ENCODE measurements at regions not wholly inside any gene's neighbourhood (a gene's known extent, or its start where the extent isn't known, plus 50 kb on each side); places are given as distances from the start of the nearest gene placed in this dataset.

DNA sequence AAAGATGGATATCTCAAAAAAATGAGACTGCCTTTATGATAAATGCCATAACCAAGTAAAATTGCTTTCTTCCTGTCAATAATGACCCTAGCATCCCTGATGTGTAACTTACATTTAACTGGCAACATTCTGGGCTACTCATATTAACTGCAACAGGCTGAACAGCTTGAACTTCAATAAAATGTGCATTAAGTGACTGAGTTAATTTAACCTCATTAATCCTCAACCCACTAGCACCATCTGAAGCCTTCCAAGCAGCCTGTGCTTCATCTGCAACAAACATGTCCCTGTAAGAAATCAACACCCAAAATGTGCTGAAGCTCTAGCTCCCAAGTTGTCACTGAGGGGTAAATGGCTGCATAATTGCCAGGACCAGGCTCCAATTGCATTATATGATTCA is 296.2 kb upstream of the ZC3H15 start:
- no peak for DNase-seq

DNA sequence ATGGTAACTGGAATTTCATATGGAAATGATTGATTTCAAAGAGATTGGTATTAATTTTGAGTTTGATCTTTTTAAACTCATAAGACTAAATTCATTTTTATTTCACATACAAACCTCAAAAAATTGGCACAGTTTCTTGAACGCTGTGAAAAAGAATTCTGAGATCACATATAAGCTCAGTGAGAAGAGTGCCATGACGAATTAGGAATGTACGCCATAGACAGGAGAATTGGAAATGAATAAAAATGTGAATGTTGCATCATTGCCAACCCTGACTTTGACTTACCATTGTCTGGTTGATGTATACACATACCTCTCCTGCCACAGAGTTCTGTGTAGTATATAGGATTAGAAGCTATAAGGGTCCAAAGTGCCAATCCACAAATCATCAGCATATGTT is 290.4 kb upstream of the ZC3H15 start:
- DNase-seq, result no peak

DNA sequence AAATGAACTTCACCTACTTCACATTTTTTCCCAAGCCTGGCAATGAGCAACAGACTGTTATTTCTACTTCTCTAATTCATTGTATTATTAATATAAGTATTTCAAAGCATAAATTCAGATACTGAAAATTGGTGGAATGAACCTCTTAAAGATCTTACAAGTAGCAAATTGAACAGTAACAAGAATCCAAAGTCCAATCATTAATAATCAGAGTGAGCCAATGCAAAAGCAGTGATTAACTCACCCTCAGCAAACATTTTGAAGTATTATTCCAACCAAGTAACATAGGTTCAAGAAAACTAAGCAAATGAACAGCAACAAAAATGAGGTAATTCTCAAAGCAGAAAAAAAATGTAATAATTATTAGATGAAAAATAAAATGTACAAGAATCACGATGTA is 288.1 kb upstream of the ZC3H15 start:
- no peak for DNase-seq

DNA sequence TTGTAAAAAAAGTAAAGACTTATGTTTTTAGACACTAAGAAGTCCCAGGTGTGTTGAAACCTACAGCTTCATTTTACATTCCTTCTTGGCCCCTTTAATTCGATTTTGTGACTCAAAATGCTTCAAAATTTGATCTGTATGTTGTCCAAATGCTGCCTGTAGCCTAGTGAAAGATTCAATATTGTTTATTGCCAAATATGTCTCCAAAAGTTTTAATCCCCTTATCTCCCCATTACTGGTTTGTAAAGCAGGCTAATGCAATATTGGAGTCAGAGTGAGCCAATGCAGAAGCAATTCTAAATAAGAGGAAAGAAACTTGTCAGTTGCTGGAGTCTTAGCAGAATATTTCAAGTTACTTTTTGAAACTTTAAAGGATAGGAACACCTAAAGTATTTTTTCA is 287.0 kb upstream of the ZC3H15 start:
- no peak for DNase-seq

DNA sequence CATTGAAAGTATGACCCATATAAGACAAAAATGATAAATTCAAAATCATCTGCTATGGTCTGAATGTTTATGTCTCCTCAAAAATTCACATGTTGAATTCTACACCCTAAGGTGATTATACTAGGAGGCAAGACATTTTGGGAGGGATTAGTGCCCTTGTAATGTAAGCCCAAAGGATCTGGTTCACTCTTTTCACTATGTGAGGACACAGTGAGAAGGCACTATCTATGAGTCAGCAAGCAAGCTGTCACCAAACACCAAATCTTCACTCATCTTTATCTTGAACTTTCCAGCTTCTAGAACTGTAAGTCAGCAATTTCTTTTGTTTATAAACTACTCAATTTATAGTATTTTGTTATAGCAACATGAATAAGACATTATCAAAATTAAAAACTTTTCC is 284.7 kb upstream of the ZC3H15 start:
- no peak for DNase-seq

DNA sequence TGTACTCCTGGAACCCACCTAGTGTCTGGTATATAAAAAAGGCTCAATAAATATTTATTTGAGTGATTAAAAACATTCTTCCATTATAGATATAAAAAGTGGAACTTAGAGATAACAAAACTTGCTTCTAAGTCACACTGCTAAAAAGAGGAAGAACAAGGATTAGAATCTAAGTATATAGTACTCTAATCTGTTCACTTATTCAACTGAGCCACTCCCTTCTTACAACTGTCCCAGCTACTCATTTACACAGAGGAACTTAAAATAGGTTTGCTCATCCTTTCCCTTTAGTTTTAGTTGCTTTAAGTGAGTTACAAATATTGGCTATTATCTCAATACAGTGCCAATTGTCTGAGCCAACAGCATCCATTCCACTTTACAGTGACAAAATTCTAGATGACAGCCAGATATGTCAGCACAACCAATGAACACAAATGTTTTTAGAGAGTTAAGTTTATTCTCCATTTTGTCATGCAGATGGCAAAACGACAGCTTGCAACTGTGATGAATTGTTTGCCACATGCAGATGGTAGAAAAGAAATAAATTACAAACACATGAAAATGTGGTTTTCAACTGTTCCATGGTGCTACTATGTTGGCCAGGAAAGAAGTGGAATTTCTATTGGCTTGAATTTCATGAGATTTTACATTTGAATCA is 280.7 kb upstream of the ZC3H15 start:
- no peak for DNase-seq

DNA sequence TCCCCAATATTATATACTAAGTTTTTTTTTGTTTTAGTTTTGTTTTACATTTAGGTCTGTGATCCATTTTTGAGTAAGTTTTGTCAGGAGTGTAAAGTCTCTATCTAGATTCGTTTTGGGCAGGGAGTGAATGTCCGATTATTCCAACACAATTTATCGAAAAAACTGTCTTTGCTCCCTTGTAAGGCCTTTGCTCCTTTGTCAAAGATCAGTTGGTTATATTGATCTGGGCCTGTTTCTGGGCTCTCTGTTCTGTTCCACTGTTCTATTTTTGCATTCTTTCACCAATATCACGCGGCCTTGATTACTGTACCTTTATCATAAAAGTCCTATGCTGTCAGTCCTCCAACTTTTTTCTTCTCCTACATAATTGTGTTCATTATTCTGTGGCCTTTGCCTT is 276.5 kb upstream of the ZC3H15 start:
- DNase-seq, result no peak

DNA sequence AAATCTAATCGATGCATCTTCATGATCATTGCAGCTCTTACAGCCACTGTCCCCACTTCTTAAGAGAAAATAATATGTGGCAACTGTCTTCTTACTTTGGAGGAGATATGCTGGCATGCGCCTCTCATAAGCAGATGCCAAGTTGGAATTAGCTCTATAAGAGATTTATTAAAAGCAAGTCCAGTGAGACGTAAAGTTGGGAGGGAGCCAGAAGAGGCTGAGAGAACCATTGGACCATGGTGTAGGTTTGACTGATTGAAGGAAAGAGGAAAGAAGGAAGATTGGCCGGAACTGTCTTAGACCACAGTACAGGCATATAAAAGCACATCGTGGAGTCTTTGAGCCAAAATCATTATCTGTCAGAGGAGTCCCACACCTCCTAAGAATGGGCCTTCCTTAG is 265.7 kb upstream of the ZC3H15 start:
- DNase-seq, result no peak

DNA sequence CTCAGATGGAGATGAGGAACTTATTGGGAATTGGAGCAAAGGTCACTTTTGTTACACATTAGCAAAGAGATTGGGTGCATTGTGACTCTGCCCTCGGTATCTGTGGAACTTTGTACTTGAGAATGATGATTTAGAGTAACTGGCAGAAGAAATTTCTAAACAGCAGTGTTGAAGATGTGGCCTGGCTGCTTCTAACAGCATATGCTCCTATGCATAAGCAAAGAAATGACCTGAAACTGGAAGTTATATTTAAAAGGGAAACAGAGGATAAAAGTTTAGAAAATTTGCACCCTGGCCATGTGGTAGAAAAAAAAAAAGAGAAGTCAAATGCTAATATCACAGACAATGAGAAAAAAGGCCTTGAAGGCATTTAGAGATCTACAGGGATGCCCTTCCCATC is 256.8 kb upstream of the ZC3H15 start:
- no peak for DNase-seq

DNA sequence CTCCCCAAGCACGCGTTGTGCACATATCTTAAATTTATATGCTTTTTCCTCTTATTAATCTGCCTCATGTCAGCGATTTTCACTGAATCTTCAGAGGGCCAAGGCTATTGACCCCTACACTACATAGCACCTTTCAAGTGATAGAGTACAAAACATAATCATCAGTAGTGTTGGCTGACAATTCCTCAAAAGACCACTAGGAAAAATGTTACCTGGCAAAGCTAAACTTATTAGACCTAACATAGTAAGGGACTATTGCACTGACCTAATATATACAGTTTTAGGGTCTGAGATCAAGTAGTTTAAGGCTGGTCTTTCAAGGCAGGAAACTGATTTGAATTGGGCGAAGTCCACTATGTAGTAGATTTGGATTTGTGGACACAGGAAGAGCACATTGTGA is 244.2 kb upstream of the ZC3H15 start:
- no peak for DNase-seq

DNA sequence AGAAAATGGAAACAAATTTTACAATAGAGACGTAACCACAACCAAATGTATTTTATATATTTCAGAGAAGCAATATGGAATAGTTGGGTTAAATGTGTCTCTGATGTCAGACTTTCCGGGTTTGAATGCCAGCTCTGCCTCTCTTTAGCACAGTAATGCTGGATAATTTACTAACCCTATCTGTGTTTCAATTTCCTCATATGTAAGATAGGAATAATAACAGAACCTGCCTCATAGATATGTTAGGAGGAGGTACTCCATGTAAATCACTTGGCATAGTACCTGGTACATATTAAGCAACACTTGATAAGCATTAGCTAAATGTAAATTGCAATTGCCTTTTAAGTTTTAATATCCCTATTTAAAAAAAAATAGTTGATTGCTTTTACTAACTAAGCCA is 231.3 kb upstream of the ZC3H15 start:
- no peak for DNase-seq

DNA sequence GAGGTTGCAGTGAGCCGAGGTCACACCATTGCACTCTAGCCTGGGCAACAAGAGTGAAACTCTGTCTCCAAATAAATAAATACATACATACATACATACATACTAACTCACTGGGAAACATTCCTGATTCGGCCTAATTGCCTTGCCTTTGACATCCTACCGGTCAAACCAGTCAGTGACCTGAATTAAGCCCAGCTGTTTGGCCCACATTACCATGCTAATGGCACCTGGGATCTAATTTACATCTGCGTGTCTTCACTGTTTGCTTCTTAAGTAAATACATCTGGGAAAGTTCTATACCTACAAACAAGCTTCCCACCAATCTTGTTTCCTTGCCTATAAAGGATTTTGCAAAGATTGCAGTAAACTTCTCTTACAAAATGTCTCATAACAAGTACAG is 230.2 kb upstream of the ZC3H15 start:
- DNase-seq, result peak; percentile 18

DNA sequence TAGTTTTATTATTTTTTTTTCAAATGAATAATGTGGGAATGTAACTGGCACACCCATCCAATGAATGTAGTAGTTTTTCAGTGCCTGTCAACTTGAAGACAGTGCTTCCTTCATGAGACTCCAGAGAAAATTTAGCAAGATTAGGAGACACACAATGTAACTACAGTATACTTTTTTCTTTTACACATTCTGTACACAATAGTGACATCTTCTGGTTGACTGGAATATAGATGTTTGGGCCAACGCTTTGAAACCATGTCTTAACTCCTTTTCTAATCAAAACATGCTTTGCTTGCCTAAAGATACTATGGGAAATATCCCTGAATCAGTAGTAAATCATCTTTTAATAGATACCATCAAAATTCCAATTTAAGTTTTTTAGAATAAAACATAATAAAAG is 229.5 kb upstream of the ZC3H15 start:
- DNase-seq, result peak; percentile 39

DNA sequence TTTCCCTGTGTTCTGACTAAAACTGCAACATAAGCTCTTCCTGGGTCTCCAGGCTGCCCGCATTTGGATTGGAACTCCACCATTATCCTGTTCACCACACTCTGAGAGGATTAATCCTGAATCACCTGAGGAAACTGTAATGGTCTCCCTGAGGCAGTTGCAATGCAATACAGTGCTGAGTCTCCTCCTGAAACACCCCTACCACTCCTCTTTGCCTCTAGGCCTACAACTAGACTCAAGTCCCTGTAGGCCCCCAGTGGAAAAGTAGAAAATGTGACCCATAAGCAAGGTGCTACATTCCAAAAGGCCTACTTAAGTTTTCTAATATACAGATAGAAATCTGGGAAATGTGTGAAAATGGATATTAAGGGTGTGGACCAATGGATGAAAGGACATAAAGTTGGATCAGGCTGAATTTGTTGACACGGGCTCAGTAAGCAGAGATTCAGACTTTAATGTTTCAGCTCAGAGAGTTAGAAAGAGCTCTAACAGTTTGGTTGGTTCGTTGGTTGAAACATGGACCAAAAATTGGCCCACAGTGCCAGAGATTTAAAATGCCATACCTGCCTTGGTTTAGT is 222.3 kb upstream of the ZC3H15 start:
- DNase-seq, result no peak

DNA sequence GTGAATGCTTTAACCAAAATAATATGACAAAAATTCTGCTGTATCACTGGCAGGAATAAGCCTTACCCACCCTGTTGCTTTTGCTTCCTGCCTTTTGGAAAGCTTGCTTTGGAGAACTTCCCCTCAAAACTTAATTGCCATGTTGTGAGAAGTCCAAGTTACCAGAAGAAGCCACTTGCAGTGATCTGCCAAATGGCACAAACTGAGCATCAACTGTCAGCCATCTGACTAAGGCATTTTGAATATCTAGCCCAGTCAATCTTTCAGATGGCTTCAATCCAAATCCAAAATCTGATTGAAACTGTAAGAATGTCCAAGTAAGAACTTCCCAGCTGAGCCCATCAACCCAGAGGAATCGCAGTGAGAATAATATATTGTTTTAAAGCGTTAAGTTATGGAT is 216.5 kb upstream of the ZC3H15 start:
- DNase-seq, result no peak

DNA sequence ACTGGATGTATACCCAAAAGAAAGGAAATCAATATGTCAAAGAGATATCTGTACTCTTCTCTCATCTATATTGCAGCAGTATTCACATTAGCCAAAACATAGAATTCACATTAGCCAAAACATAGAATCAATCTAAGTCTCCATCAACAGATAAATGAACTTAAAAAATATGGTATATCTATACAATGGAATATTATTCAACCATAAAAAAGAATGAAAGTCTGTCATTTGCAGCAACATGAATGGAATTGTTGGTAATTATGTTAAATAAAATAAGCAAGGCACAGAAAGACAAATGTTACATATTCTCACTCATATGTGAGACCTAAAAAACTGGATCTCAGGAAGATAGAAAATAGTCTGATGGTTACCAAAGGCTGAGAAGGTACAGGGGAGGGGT is 212.1 kb upstream of the ZC3H15 start:
- no peak for DNase-seq

DNA sequence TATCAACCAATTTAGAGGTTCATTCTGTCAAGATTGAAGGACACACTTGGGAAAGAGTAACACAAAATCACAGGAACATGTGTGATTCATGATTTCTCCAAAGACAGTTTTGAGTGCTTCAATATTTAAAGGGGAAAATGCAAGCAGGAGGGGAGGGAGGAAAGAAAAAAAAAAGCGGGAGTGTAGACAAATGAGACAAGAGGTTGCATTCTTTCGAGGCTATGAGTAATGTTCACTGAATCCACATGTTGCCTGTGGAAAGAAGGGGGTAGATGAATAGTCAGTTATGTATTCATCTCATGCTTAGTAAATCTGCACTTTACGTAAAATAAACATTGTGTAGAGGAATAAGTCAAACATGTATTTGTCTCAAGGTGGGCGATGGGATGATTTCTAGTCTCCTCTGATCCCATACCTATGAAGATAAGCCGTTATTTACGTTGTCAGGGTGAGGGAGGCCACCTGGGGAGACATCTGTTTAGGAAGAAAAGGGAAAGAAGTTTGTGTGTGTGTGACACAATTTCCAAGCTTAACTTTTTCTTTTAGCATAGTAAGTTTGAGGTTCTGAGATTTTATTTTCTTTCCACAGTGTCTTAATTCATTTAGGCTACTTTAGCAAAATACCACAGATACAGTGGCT is 211.0 kb upstream of the ZC3H15 start:
- DNase-seq, result no peak

DNA sequence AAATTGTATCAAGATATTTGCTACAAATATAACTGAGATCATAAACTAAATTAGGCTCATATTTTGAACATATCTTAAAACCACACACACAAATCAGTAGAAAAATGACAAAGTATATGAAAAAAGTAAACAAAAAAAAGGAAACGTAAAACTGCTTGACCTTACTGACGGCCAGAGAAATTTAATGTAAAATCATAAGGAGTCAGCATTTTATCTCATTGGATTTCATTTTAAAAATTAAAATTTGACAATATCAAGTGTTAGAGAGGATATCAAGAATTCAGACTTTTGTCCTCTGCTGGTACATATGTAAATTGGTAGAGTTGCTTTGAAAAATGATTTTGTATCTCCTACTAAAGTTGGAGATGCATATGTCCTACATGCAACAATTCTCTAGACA is 209.2 kb upstream of the ZC3H15 start:
- DNase-seq, result no peak

DNA sequence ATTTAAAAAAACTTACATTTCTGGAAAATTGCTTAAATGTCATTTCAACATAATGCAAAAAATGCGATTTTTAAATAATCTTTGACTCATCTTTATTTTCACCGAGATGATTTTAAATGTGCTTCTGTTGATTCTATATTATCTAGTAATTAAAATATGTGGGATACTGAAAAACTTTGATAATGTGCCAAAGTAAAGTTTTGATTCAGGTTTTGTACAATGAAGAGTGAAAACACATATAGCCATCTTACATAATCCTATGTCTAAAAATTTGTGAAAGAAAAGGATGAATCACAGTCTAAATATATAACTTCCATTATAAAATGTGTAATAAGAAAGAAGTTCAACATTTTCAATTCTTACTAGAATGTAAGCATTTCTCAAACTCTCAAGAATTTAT is 204.3 kb upstream of the ZC3H15 start:
- no peak for DNase-seq

DNA sequence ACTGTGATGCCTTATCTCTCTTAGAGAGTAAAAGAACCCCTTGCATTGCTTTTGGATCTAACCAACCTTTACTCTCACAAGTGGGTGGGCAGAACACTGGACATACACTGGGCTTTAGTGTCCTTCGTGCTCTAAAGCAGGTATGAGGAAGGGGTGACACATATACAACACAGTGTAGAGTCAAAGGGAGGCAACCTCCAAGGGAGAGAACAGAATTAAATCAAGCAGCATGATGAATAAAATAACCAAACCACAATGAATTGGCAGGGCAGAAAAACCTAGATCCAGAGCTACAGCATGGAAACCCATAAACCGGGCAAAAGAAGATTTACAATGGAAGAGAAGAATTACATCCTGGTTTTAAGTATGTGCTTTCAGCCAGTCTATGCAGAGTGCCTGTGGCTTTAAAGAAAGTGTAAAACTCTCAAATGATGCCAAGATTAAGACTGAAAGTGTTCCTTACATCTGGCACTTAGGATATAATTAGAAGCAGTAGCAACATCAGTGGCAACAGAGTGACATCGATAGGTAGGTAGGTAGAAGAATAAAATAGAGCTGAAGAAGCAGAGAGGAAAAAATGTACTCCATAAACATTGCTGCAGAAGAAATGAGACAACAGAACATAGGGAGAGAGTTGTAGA is 191.7 kb upstream of the ZC3H15 start:
- DNase-seq, result no peak

DNA sequence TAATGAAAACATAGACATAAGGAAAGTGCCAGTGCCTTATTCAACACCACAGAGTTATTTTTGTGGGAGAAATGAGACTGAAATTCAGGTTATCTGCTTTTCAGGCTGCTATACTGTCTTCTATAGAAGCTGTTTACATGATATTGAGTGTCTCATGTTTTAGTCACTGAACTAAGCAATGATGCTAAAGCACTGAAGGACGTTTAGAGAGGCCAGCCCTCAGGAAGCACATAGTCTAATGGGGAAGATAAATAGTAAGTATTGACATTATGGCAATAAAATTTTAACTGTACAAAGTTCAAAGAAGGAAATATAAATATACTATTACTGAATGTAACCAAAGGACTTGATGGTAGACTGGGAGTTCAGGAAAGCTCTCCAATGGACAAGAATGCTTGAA is 186.4 kb upstream of the ZC3H15 start:
- DNase-seq, result no peak

DNA sequence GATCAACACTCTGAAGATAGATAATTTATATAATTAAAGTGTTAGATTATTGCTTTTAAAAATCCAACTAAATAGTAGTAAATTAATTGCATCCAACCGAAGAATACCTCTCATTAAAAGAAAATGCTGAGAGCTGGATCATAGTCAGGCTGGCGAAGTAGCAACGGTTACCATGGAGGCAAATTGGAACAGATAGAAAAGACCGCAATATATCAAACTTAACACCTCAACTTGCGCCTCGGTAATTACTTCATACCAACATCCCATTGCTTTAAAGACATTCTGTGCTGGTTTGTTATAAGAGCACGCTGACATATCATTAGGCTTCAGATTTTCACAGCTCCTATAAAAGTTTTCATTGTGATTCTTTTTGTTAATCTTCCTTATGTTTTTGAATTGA is 183.8 kb upstream of the ZC3H15 start:
- no peak for DNase-seq

DNA sequence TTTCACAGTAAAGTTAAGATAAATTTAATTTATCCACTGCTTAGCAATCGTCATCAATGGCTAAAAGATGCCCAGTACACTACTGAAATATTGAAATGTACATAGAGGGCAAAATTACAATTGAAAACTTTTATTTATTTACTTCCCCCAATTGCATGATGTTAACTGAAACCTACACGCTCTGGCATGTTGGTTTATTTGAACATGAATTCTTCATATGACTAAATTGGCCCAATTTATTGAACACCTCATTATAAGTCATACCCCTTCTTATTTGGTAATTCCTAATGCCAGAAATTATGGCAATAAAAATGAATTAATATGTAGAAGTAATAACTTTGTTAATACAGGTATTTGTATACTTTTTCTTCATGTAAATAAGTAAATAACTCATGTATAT is 183.0 kb upstream of the ZC3H15 start:
- DNase-seq, result no peak

DNA sequence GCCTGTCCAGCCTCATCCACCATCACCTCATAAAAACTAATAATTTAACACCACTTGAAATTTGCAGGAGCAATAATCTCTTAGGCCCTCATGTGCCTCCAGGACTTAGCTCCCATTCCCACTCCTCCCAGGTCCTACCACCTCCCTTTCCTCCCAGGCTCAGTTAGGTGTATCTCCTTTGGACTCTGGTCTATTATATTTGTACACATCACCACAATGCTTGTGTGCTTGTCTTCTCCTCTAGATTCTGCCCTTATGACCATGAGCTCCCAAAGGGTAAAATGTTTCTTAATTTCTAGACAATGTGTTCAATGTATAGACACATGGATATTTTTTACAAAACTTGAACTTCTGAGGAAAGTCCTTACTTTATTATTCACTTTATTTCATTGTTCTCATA is 182.0 kb upstream of the ZC3H15 start:
- DNase-seq, result no peak
